HepG2 (cell line): ENCODE measurements at regions not wholly inside any gene's neighbourhood (a gene's known extent, or its start where the extent isn't known, plus 50 kb on each side); places are given as distances from the start of the nearest gene placed in this dataset.

Source experiments
- CREB1 ChIP-seq, 2 experiments: fragments of 450-650 bp in 1 of 2; IDR thresholded peaks; 2 replicates each; pipeline ENCODE4 v1.6.1; 2016 to 2017; ENCODE audit warnings: control low read depth in 1 of 2, mild to moderate bottlenecking in 1 of 2, missing compliant biosample characterization in 1 of 2, missing genetic modification characterization in 1 of 2
- EP300 ChIP-seq, 3 experiments: sonication (generic) in 1 of 3; formaldehyde crosslinking in 1 of 3; IDR thresholded peaks; 2 replicates each; pipeline versions ENCODE4 v1.5.1 to v1.6.1; 2011 to 2020; ENCODE audit warnings: low read depth in 2 of 3, low read length in 2 of 3, borderline replicate concordance in 1 of 3, improper control_type of control experiment in 1 of 3, mild to moderate bottlenecking in 1 of 3, missing genetic modification reagents in 1 of 3, moderate library complexity in 1 of 3
- FOXM1 ChIP-seq: sonication (generic); formaldehyde crosslinking; IDR thresholded peaks from 2 replicates; pipeline ENCODE4 v1.5.0; 2020; ENCODE audit warnings: missing genetic modification reagents
- NFRKB ChIP-seq: fragments of 450-650 bp; IDR thresholded peaks from 2 replicates; pipeline ENCODE4 v1.6.1; 2017
- POLR2A ChIP-seq, 2 experiments: IDR thresholded peaks; 2 replicates each; pipeline ENCODE4 v1.6.1; 2011; ENCODE audit warnings: low read depth in 2 of 2, low read length in 2 of 2, mild to moderate bottlenecking in 1 of 2, moderate library complexity in 1 of 2; ENCODE audit not compliant: insufficient read depth in 1 of 2
- PTBP1 ChIP-seq: fragments of 200-400 bp; formaldehyde crosslinking; IDR thresholded peaks from 2 replicates; pipeline ENCODE4 v1.6.1; 2018; ENCODE audit warnings: low read length, low read depth; ENCODE audit not compliant: poor library complexity, severe bottlenecking
- SIN3A ChIP-seq: IDR thresholded peaks from 2 replicates; pipeline ENCODE4 v1.6.1; 2011; ENCODE audit warnings: low read depth, mild to moderate bottlenecking, control low read depth, low read length, borderline replicate concordance
- TRIM24 ChIP-seq: sonication (generic); formaldehyde crosslinking; IDR thresholded peaks from 2 replicates; pipeline ENCODE4 v1.8.0; 2022; ENCODE audit warnings: mild to moderate bottlenecking, missing genetic modification reagents
- ZNF567 ChIP-seq: sonication (generic); formaldehyde crosslinking; IDR thresholded peaks from 2 replicates; pipeline ENCODE4 v1.8.1; 2023; ENCODE audit warnings: mild to moderate bottlenecking, missing genetic modification reagents, borderline replicate concordance
- ZNF615 ChIP-seq: sonication (generic); formaldehyde crosslinking; IDR thresholded peaks from 2 replicates; pipeline ENCODE4 v1.5.0; 2020; ENCODE audit warnings: mild to moderate bottlenecking, missing genetic modification reagents, borderline replicate concordance
- ZNF713 ChIP-seq: sonication (generic); formaldehyde crosslinking; IDR thresholded peaks from 2 replicates; pipeline ENCODE4 v1.4.0; 2020; ENCODE audit warnings: mild to moderate bottlenecking, missing genetic modification reagents
- ZZZ3 ChIP-seq: sonication (generic); formaldehyde crosslinking; IDR thresholded peaks from 2 replicates; pipeline ENCODE4 v1.4.0; 2020; ENCODE audit warnings: missing genetic modification reagents, mild to moderate bottlenecking, borderline replicate concordance
- TF ChIP-seq, protein P1 (sequence below): sonication (generic); formaldehyde crosslinking; IDR thresholded peaks from 2 replicates; pipeline ENCODE4 v1.5.0; 2020; ENCODE audit warnings: mild to moderate bottlenecking, missing genetic modification reagents, moderate library complexity

DNA sequence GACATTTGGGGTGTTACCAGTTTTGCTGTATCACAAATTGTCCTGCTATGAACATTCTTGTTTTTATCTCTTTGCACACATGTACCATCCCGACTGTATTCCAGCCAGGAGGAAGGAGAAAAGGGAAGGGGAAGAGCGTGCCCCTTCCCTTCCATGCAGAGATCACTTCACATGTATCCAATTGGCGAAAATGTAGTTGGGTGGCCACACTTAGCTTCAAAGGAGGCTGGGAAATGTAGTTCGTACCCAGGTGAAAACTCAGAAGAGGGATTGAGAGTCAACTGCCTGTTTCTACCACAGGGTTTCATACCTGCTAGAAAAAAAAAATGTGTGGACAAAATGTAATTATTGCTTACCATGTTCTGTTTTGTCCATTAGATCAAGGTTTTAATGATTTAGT lies 189.1 kb upstream of the PELI2 start:
- TF ChIP-seq FOXM1 (CRISPR knock-in tag) (no peak), NFRKB (no peak), EP300 (IDR thresholded peaks at IDR 0.05; ENCODE audit: low read depth in 2 of 2, low read length in 2 of 2) (no peak), EP300 (CRISPR knock-in tag; IDR thresholded peaks at IDR 0.05; ENCODE audit: borderline replicate concordance) (no peak), SIN3A (no peak), CREB1 (IDR thresholded peaks at IDR 0.05) (no peak), CREB1 (CRISPR knock-in tag; IDR thresholded peaks at IDR 0.05) (no peak), ZNF567 (CRISPR knock-in tag) (no peak), POLR2A (IDR thresholded peaks at IDR 0.05; ENCODE audit: insufficient read depth in 1 of 2, low read depth in 2 of 2, low read length in 2 of 2) (no peak), ZNF713 (no peak), TRIM24 (CRISPR knock-in tag) (no peak), ZNF615 (CRISPR knock-in tag) (no peak), PTBP1 (no peak), ZZZ3 (no peak)
- TF ChIP-seq, protein P1, sequence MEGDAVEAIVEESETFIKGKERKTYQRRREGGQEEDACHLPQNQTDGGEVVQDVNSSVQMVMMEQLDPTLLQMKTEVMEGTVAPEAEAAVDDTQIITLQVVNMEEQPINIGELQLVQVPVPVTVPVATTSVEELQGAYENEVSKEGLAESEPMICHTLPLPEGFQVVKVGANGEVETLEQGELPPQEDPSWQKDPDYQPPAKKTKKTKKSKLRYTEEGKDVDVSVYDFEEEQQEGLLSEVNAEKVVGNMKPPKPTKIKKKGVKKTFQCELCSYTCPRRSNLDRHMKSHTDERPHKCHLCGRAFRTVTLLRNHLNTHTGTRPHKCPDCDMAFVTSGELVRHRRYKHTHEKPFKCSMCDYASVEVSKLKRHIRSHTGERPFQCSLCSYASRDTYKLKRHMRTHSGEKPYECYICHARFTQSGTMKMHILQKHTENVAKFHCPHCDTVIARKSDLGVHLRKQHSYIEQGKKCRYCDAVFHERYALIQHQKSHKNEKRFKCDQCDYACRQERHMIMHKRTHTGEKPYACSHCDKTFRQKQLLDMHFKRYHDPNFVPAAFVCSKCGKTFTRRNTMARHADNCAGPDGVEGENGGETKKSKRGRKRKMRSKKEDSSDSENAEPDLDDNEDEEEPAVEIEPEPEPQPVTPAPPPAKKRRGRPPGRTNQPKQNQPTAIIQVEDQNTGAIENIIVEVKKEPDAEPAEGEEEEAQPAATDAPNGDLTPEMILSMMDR (CRISPR knock-in tag): no peak
